Upper lobe of left lung (tissue), 6 donors: ENCODE measurements at regions not wholly inside any gene's neighbourhood (a gene's known extent, or its start where the extent isn't known, plus 50 kb on each side); places are given as distances from the start of the nearest gene placed in this dataset.

ENCODE experiments used
- ATAC-seq, 2 donors: fragments of 200-7000 bp; cut with Tn5 transposase; one replicate each; pipeline ENCODE4 v1.9.1; 2022; ENCODE audit warnings: mild to moderate bottlenecking in 2 of 2, moderate library complexity in 2 of 2; ENCODE audit not compliant: low FRiP score in 2 of 2
- DNase-seq, 2 donors: peaks; one replicate each; pipeline ENCODE4 v3.0.0-alpha.2; 2019 to 2020
- H3K27ac ChIP-seq, 4 donors: fragments of 200-600 bp; sonication (generic); one replicate each; pipeline ENCODE4 v1.5.1; 2016 to 2019
- H3K27me3 ChIP-seq, 4 donors: fragments of 200-600 bp; sonication (generic); one replicate each; pipeline ENCODE4 v1.5.1; 2017 to 2019
- H3K36me3 ChIP-seq, 4 donors: fragments of 200-600 bp; sonication (generic); one replicate each; pipeline ENCODE4 v1.5.1; 2016 to 2019
- H3K4me1 ChIP-seq, 4 donors: fragments of 200-600 bp; sonication (generic); one replicate each; pipeline ENCODE4 v1.5.1; 2018 to 2019
- H3K4me3 ChIP-seq, 4 donors: fragments of 200-600 bp; sonication (generic); one replicate each; pipeline ENCODE4 v1.5.1; 2017 to 2019; ENCODE audit warnings: mild to moderate bottlenecking in 2 of 4, moderate library complexity in 1 of 4
- H3K9me3 ChIP-seq, 4 donors: fragments of 200-600 bp; sonication (generic); one replicate each; pipeline ENCODE4 v1.5.1; 2018 to 2019
- EP300 ChIP-seq, 4 donors: sonication (generic); formaldehyde crosslinking; IDR thresholded peaks; one replicate each; pipeline ENCODE4 v1.5.1; 2017; ENCODE audit warnings: antibody characterized with exemption in 4 of 4, control low read depth in 2 of 4
- POLR2A ChIP-seq, 4 donors: fragments of 450-650 bp; IDR thresholded peaks; one replicate each; pipeline ENCODE4 v1.5.1; 2016 to 2017; ENCODE audit warnings: antibody characterized with exemption in 4 of 4, mild to moderate bottlenecking in 2 of 4
- POLR2AphosphoS5 ChIP-seq, 2 donors: sonication (generic); formaldehyde crosslinking; IDR thresholded peaks; one replicate each; pipeline ENCODE4 v1.5.1; 2017; ENCODE audit warnings: antibody characterized with exemption in 2 of 2
- WGBS, 2 donors: methylation state at CpG; one replicate each; pipeline ENCODE4 v1.1.5; 2017 to 2018; 5-methylcytosine and 5-hydroxymethylcytosine counted together
- TF ChIP-seq, protein P1 (sequence below), 6 experiments: fragments of 450-650 bp in 4 of 6; fragments of 200-600 bp in 2 of 6; sonication (generic) in 2 of 6; IDR thresholded peaks; one replicate each; pipeline ENCODE4 v1.5.1; 2016 to 2019; ENCODE audit warnings: antibody characterized with exemption in 6 of 6
- donor health status: DM: no; HTN: no; CAD: no; lungs with moderate emphysema.
- donor health status: DM: no; HTN: yes; CAD: no; lungs with severe emphysema.

DNA sequence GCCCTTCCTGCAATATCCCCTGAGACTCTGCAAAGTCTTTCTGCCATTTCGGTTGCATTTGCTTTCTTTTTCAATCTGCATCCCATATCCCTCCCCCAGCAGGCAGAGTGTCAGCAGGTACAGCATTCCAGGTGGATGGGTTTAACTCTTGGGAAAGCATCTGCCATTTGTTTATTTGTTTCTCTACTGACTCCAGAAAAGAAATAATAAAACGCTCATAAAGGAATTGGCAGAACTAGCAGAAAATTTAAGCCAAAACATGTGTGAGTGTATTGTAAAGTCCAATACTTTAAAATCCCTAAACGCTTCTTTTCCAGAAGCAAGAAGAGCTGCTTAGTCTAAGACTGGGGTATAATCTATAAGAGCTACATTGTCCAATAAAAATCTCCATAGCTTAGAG lies 393.8 kb downstream of the TNS3 start:
- H3K36me3 ChIP-seq = no peaks in the 10 kb centered on the region
- TF ChIP-seq, protein P1, sequence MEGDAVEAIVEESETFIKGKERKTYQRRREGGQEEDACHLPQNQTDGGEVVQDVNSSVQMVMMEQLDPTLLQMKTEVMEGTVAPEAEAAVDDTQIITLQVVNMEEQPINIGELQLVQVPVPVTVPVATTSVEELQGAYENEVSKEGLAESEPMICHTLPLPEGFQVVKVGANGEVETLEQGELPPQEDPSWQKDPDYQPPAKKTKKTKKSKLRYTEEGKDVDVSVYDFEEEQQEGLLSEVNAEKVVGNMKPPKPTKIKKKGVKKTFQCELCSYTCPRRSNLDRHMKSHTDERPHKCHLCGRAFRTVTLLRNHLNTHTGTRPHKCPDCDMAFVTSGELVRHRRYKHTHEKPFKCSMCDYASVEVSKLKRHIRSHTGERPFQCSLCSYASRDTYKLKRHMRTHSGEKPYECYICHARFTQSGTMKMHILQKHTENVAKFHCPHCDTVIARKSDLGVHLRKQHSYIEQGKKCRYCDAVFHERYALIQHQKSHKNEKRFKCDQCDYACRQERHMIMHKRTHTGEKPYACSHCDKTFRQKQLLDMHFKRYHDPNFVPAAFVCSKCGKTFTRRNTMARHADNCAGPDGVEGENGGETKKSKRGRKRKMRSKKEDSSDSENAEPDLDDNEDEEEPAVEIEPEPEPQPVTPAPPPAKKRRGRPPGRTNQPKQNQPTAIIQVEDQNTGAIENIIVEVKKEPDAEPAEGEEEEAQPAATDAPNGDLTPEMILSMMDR (IDR thresholded peaks at IDR 0.05) = no peak
- TF ChIP-seq POLR2AphosphoS5 (IDR thresholded peaks at IDR 0.05) (no peak), POLR2A (IDR thresholded peaks at IDR 0.05) (no peak), EP300 (IDR thresholded peaks at IDR 0.05) (no peak)
- no peak overlapping the region for H3K4me3 ChIP-seq
- no peak for DNase-seq
- no peaks in the 10 kb centered on the region for H3K9me3 ChIP-seq
- ATAC-seq = no peak
- peaks cover 0 to 4% (median 1%) of the 10 kb centered on the region in 4 donors for H3K4me1 ChIP-seq
- no peaks in the 10 kb centered on the region for H3K27me3 ChIP-seq
- H3K27ac ChIP-seq = no peak overlapping the region
- 60 to 73% methylated on average over 3 of the region's 3 CpGs for WGBS, 2 donors

DNA sequence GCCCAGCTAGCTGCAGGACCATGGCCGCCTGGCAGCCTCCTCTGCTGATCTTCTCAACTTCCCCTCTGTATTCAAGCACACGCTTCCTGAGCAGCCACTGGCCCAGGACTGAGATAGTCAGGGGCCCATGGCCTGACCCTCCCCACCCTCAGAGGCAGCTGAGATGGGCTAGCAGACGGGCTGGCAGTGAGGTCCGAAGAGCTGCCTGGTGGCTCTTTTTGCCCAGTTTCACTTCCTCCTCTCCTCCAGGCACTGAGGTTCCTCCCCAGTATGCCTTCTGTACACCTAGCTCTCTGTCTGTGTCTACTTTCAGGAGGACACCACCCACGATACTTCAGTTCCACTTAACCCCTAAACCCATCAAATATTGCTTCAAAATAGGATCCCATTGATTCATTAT lies 395.6 kb downstream of the TNS3 start:
- TF ChIP-seq POLR2A (IDR thresholded peaks at IDR 0.05) (no peak), POLR2AphosphoS5 (IDR thresholded peaks at IDR 0.05) (no peak), EP300 (IDR thresholded peaks at IDR 0.05) (no peak)
- TF ChIP-seq, protein P1 (IDR thresholded peaks at IDR 0.05) = no peak
- Histone ChIP-seq H3K9me3 (no peaks in the 10 kb centered on the region), H3K36me3 (no peaks in the 10 kb centered on the region), H3K4me1 (peaks cover 0 to 13% (median 7%) of the 10 kb centered on the region in 4 donors), H3K4me3 (no peak overlapping the region), H3K27ac (no peak overlapping the region), H3K27me3 (no peaks in the 10 kb centered on the region)
- DNase-seq (peak in 1 of 2 donors; percentile 25), ATAC-seq (peak in 1 of 2 donors; percentile 44)
- 72 to 74% methylated on average over 5 of the region's 5 CpGs for WGBS, 2 donors

DNA sequence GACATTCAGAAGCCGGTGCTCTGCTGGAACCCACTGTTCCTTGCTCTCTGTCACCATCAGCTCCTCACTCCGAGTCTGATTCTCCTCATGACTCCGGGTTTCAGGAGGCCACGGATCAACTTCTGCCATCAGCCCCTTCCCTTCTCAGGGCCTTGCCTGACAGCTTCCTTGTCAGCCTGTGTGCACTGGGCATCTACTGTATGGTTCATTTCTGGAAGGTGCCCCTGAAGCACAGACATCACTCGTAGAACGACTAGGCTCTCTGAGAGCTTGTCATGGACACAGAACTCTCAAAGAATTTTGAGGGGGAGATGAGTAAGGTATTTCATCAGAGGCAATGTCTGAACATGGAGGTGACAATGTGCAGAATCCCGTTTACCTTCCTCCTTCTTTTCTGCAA lies 396.1 kb downstream of the TNS3 start:
- no peaks in the 10 kb centered on the region for H3K36me3 ChIP-seq
- ATAC-seq (no peak), DNase-seq (no peak)
- WGBS, 2 donors = 89 to 94% methylated on average over 7 of the region's 7 CpGs
- no peaks in the 10 kb centered on the region for H3K27me3 ChIP-seq
- H3K4me1 ChIP-seq = peaks cover 0 to 13% (median 8%) of the 10 kb centered on the region in 4 donors
- H3K27ac ChIP-seq = no peak overlapping the region
- H3K9me3 ChIP-seq = no peaks in the 10 kb centered on the region
- TF ChIP-seq, protein P1 (IDR thresholded peaks at IDR 0.05) = no peak
- TF ChIP-seq EP300 (IDR thresholded peaks at IDR 0.05) = no peak
- no peak for TF ChIP-seq POLR2A (IDR thresholded peaks at IDR 0.05)
- TF ChIP-seq POLR2AphosphoS5 (IDR thresholded peaks at IDR 0.05) = no peak
- H3K4me3 ChIP-seq = no peak overlapping the region

DNA sequence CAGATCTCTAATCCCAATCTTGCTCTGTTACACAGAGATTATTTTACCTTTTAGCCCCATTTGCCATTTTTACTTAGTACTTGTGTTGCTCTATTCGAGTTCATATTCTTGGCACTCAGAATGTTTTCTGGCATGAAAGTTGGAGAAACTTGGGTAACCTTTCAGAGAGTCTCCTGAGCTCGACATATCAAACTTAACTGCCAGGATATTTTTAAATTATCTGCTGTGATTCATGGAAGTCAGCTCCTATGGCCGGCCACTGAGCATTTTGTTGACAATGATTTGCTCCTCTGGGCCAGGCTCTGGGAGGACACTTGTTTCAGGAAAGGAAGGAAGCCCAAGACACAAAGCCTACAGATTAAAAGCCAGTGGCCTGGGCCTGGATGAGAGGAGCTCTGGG lies 396.7 kb downstream of the TNS3 start:
- H3K9me3 ChIP-seq = no peaks in the 10 kb centered on the region
- TF ChIP-seq POLR2A (IDR thresholded peaks at IDR 0.05) (no peak), EP300 (IDR thresholded peaks at IDR 0.05) (no peak), POLR2AphosphoS5 (IDR thresholded peaks at IDR 0.05) (no peak)
- TF ChIP-seq, protein P1 (IDR thresholded peaks at IDR 0.05) = no peak
- no peak overlapping the region for H3K4me3 ChIP-seq
- H3K36me3 ChIP-seq = no peaks in the 10 kb centered on the region
- no peaks in the 10 kb centered on the region for H3K27me3 ChIP-seq
- peaks cover 0 to 13% (median 8%) of the 10 kb centered on the region in 4 donors for H3K4me1 ChIP-seq
- ATAC-seq (no peak), DNase-seq (no peak)
- 48 to 66% methylated on average over 3 of the region's 3 CpGs for WGBS, 2 donors
- no peak overlapping the region for H3K27ac ChIP-seq

DNA sequence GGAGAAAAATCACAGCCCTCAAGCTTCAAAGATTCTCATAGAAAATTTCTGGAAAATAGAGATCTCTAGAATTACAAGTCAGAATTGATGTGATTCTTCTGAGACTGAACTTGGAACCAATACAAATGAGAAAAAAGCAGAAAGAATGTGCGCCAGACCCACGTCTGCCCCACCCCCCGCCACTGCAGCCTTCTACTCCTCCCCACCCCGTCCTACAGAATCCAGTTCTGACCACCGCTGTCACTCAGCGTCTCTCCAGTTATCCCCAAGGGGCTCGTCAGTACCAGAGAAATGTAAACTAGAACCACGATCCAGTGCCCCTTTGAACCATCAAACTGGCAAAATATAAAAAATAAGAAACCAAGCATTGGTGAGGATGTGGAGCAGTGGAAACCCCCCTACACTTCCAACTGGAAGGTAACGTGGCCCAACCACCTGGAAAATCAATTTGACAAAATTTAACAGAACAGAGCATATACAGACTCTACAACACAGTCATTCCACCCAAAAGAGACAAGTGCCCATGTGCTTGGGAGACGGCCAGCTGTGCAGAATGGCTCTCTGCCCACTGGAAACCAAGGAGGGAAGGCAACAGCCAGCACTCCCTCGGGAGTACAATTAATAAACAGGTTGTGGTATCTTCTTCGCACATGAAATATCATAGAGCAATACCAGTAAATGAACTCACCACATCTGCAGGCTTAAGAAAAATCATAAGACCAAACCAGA lies 397.9 kb downstream of the TNS3 start:
- DNase-seq (no peak), ATAC-seq (no peak)

More for the DNA sequence above, 397.9 kb downstream of the TNS3 start:
- Histone ChIP-seq H3K4me1 (peaks cover 0 to 13% (median 8%) of the 10 kb centered on the region in 4 donors), H3K27me3 (no peaks in the 10 kb centered on the region), H3K36me3 (no peaks in the 10 kb centered on the region), H3K4me3 (no peak overlapping the region), H3K27ac (no peak overlapping the region), H3K9me3 (no peaks in the 10 kb centered on the region)
- TF ChIP-seq POLR2A (IDR thresholded peaks at IDR 0.05) (no peak), EP300 (IDR thresholded peaks at IDR 0.05) (no peak), POLR2AphosphoS5 (IDR thresholded peaks at IDR 0.05) (no peak)
- TF ChIP-seq, protein P1 (IDR thresholded peaks at IDR 0.05) = no peak
- 49 to 68% methylated on average over 12 of the region's 12 CpGs for WGBS, 2 donors
